ENCODE measurements at regions not wholly inside any gene's neighbourhood (a gene's known extent, or its start where the extent isn't known, plus 50 kb on each side); places are given as distances from the start of the nearest gene placed in this dataset.

- H3K27ac ChIP-seq, result no peak overlapping the region
- no peak for DNase-seq
- H3K4me1 ChIP-seq, result peaks cover 0 to 4% of the 10 kb centered on the region in 2 donors
- intact Hi-C loops (cut with DNase I), result loop anchor here (10.0 kb wide), 1 partner anchor 375 kb away; no protein-coding TSS in a partner anchor
- WGBS, 2 donors, result 93 to 96% methylated on average over 4 of the region's 4 CpGs
- TF ChIP-seq POLR2A (IDR thresholded peaks at IDR 0.05) (no peak), CTCF (IDR thresholded peaks at IDR 0.05) (no peak)
- H3K27me3 ChIP-seq, result no peaks in the 10 kb centered on the region
- H3K4me3 ChIP-seq (replicated peaks in 1 of 3), result no peak overlapping the region
- no peaks in the 10 kb centered on the region for H3K9me3 ChIP-seq
- no peaks in the 10 kb centered on the region for H3K36me3 ChIP-seq
Observed at GRCh38 chr11:129740125-129740719, 75.4 kb upstream of the TMEM45B start.

- intact Hi-C loops (cut with DNase I), result loop anchor here (10.0 kb wide), 1 partner anchor 378 kb away; no protein-coding TSS in a partner anchor
- H3K36me3 ChIP-seq, result no peaks in the 10 kb centered on the region
Observed at GRCh38 chr11:129743112-129743815, 72.4 kb upstream of the TMEM45B start.

GRCh38 chr11:129747071-129747470 is 68.6 kb upstream of the TMEM45B start:
- no peak for DNase-seq
- 75 to 79% methylated on average over 6 of the region's 6 CpGs for WGBS, 2 donors
- Histone ChIP-seq H3K4me1 (peaks cover 0 to 4% of the 10 kb centered on the region in 2 donors), H3K27ac (no peak overlapping the region), H3K4me3 (replicated peaks in 1 of 3) (no peak overlapping the region), H3K9me3 (no peaks in the 10 kb centered on the region), H3K36me3 (no peaks in the 10 kb centered on the region), H3K27me3 (no peaks in the 10 kb centered on the region)
- TF ChIP-seq CTCF (IDR thresholded peaks at IDR 0.05) (no peak), POLR2A (IDR thresholded peaks at IDR 0.05) (no peak)
- intact Hi-C loops (cut with DNase I), result loop anchor here (10.0 kb wide), 1 partner anchor 382 kb away; no protein-coding TSS in a partner anchor

More at GRCh38 chr11:129743112-129743815, 72.4 kb upstream of the TMEM45B start:
- 65 to 73% methylated on average over 25 of the region's 25 CpGs for WGBS, 2 donors
- no peak overlapping the region for H3K4me3 ChIP-seq (replicated peaks in 1 of 3)
- H3K4me1 ChIP-seq, result peaks cover 0 to 4% of the 10 kb centered on the region in 2 donors
- no peaks in the 10 kb centered on the region for H3K27me3 ChIP-seq
- H3K9me3 ChIP-seq, result no peaks in the 10 kb centered on the region
- H3K27ac ChIP-seq, result no peak overlapping the region
- TF ChIP-seq CTCF (IDR thresholded peaks at IDR 0.05), result no peak
- TF ChIP-seq POLR2A (IDR thresholded peaks at IDR 0.05), result no peak
- no peak for DNase-seq

- intact Hi-C loops (cut with DNase I), result loop anchor here (10.0 kb wide), 1 partner anchor 384 kb away; no protein-coding TSS in a partner anchor
- no peak overlapping the region for H3K27ac ChIP-seq
- WGBS, 2 donors, result 81 to 92% methylated on average over 5 of the region's 5 CpGs
Observed at GRCh38 chr11:129749141-129749540, 66.5 kb upstream of the TMEM45B start.

More at GRCh38 chr11:129749141-129749540, 66.5 kb upstream of the TMEM45B start:
- Histone ChIP-seq H3K9me3 (no peaks in the 10 kb centered on the region), H3K27me3 (no peaks in the 10 kb centered on the region), H3K4me1 (peaks cover 0 to 4% of the 10 kb centered on the region in 2 donors), H3K4me3 (replicated peaks in 1 of 3) (no peak overlapping the region), H3K36me3 (no peaks in the 10 kb centered on the region)
- TF ChIP-seq POLR2A (IDR thresholded peaks at IDR 0.05), result no peak
- no peak for TF ChIP-seq CTCF (IDR thresholded peaks at IDR 0.05)
- DNase-seq, result no peak

All from thyroid gland (tissue), 4 donors.